SJSA1 (cell line): ENCODE measurements at regions not wholly inside any gene's neighbourhood (a gene's known extent, or its start where the extent isn't known, plus 50 kb on each side); places are given as distances from the start of the nearest gene placed in this dataset.

Experiments
- DNase-seq, 2 experiments: peaks; one replicate each; pipeline ENCODE4 v3.0.0-alpha.2; 2015 to 2020; ENCODE audit warnings: low spot score in 2 of 2, low read depth in 1 of 2
- H3K27ac ChIP-seq: fragments of 250-450 bp; sonication (Bioruptor Pico); 2 replicates; pipeline ENCODE4 v1.5.1; 2020; ENCODE audit warnings: mild to moderate bottlenecking, moderate library complexity
- H3K27me3 ChIP-seq: fragments of 250-450 bp; sonication (Bioruptor Pico); replicated peaks from 2 replicates; pipeline ENCODE4 v1.5.1; 2020; ENCODE audit warnings: mild to moderate bottlenecking, moderate library complexity
- H3K36me3 ChIP-seq: fragments of 250-450 bp; sonication (Bioruptor Pico); 2 replicates; pipeline ENCODE4 v1.5.1; 2020; ENCODE audit warnings: mild to moderate bottlenecking
- H3K4me1 ChIP-seq: fragments of 250-450 bp; sonication (Bioruptor Pico); replicated peaks from 2 replicates; pipeline ENCODE4 v1.6.1; 2021; ENCODE audit warnings: mild to moderate bottlenecking
- H3K4me3 ChIP-seq: fragments of 250-450 bp; sonication (Bioruptor Pico); 2 replicates; pipeline ENCODE4 v1.5.1; 2020; ENCODE audit warnings: mild to moderate bottlenecking
- H3K9me3 ChIP-seq: fragments of 250-450 bp; sonication (Bioruptor Pico); replicated peaks from 2 replicates; pipeline ENCODE4 v1.5.1; 2020; ENCODE audit warnings: mild to moderate bottlenecking

DNA sequence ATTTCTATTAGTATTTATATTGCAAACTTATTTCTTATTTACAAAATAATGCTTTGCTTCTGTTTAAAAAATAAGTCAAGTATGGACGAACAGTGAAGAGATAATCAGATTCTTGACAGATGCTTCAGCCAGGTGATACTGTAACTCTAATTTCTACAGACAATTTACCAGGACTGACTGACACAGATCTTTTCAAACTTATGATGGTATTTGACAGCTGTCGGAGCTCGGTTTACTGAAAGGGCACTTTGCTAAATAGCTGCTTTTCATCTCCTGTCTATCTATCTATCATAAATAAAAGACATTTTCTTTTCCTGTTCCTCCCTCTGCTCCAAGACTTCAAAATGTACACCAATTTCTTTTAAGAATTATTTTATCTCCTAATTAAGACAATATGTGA is 422.5 kb upstream of the SLC8A1 start:
- no peaks in the 10 kb centered on the region for H3K9me3 ChIP-seq

DNA sequence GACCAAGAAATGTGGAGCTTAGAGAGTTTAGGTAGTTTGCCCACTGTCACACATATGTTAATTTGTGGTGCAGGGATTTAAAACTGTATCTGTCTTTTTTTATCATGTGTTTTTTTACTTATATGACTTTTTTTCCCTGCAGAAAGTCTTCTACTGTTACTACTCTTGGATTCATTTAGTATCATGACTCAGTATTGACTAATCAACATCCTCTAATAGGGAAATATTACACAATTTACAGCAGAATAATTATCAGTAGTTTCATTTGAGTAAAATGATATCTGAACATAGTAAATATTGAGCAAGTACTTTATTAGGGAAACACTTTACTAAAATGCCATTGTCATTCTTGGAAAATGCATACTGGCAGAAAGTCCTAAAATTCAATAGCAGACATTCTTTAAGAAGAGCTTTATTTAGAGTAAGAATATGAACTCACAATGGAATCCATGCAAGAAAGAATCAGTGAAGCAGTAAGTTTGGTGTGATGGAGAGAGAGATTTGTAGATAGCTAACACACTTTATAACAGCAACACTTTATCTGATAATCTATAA is 425.9 kb upstream of the SLC8A1 start:
- H3K27me3 ChIP-seq: 0 out of 2 replicates have a peak, but pooled peaks cover 3% of the 10 kb centered on the region
- DNase-seq: no peak
- H3K27ac ChIP-seq: no peak overlapping the region
- H3K4me1 ChIP-seq: no peaks in the 10 kb centered on the region
- H3K9me3 ChIP-seq: no peaks in the 10 kb centered on the region
- H3K36me3 ChIP-seq: no peaks in the 10 kb centered on the region
- H3K4me3 ChIP-seq: no peak overlapping the region

More for the DNA sequence above, 422.5 kb upstream of the SLC8A1 start:
- Histone ChIP-seq H3K4me1 (no peaks in the 10 kb centered on the region), H3K27ac (no peak overlapping the region), H3K36me3 (no peaks in the 10 kb centered on the region), H3K4me3 (no peak overlapping the region), H3K27me3 (0 out of 2 replicates have a peak, but pooled peaks cover 3% of the 10 kb centered on the region)
- DNase-seq: no peak

DNA sequence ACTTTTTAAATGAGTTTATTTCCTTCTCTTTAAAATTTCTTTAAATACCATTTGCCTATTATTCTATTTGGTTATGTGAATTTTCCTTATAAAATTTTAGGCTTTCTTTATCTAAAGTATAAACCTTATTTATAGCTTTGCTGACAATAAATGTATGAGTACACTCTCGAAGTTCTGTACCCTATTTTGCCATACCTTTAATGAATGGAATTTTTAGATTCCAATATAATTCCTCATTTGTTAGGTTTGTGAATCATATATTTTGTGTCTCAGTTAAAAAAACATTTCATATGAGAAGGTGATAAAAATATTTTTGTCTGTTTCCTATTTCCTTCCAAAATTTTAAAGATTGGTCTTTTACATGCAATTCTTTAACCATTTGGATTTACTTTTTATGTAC is 427.4 kb upstream of the SLC8A1 start:
- no peaks in the 10 kb centered on the region for H3K36me3 ChIP-seq
- DNase-seq: no peak
- H3K4me1 ChIP-seq: no peaks in the 10 kb centered on the region

DNA sequence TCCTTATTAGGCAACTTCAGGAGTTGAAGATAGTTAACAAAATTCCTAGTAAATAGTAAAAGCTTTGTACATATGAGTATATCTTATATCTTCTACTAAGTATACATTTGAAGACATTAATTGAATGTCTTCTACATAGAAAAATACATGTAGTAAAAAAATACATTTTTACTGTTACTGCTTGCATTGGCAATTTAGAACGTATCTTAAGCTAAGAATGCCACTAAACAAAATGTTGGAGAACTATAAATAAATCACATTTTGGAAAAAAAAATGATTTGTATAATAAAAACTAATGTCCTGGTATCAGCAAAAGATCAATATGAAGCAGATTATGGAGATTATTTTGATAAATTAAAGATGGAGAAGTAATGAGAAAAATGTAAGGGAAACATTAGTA is 434.2 kb upstream of the SLC8A1 start:
- Histone ChIP-seq H3K4me3 (no peak overlapping the region), H3K9me3 (no peaks in the 10 kb centered on the region), H3K36me3 (no peaks in the 10 kb centered on the region), H3K27me3 (no peaks in the 10 kb centered on the region), H3K4me1 (no peaks in the 10 kb centered on the region), H3K27ac (no peak overlapping the region)
- no peak for DNase-seq

More for the DNA sequence above, 427.4 kb upstream of the SLC8A1 start:
- Histone ChIP-seq H3K27ac (no peak overlapping the region), H3K4me3 (no peak overlapping the region), H3K27me3 (0 out of 2 replicates have a peak, but pooled peaks cover 3% of the 10 kb centered on the region), H3K9me3 (no peaks in the 10 kb centered on the region)

DNA sequence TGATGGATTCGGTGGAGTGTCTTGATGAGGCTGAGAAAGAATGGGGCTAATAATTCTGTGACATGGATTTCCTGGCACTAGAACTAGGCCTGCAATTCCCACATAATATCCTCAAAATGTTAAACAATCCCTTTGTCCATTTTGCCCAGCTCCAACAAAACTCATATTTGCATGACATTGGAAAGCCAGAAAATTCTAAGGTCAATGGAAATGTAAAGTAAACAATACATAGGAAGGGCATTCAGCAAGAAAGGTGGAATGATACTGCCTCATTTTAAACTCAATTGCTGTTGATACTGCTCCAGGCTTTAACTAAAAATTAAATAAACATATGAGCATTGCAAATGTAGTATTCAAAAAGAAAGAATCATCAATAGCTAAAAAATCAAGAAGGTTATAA is 434.8 kb upstream of the SLC8A1 start:
- Histone ChIP-seq H3K27ac (no peak overlapping the region), H3K4me3 (no peak overlapping the region), H3K4me1 (no peaks in the 10 kb centered on the region), H3K36me3 (no peaks in the 10 kb centered on the region), H3K27me3 (no peaks in the 10 kb centered on the region), H3K9me3 (no peaks in the 10 kb centered on the region)
- no peak for DNase-seq

DNA sequence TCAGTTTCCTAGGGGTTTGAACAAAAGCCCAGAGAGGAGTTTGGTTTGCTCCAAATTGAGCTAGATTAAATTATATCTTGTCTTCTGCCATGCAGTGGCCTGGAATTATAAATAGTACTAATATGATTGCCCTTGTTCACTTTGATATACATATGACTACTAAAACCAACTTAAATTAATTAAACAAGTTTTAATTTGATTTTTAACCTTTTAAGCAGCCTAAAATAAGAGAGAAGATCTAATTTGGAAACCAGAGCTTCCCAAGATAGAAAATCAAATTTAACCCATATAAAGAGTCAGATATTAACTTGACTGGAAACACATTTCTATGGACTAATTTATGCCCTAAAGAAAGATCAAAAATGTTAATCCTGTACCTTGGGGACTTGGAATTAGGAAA is 444.5 kb upstream of the SLC8A1 start:
- Histone ChIP-seq H3K36me3 (no peaks in the 10 kb centered on the region), H3K27ac (no peak overlapping the region), H3K27me3 (peaks cover 3% of the 10 kb centered on the region; the same call in 1 of the 2 replicates), H3K4me1 (no peaks in the 10 kb centered on the region), H3K9me3 (no peaks in the 10 kb centered on the region), H3K4me3 (no peak overlapping the region)
- no peak for DNase-seq

DNA sequence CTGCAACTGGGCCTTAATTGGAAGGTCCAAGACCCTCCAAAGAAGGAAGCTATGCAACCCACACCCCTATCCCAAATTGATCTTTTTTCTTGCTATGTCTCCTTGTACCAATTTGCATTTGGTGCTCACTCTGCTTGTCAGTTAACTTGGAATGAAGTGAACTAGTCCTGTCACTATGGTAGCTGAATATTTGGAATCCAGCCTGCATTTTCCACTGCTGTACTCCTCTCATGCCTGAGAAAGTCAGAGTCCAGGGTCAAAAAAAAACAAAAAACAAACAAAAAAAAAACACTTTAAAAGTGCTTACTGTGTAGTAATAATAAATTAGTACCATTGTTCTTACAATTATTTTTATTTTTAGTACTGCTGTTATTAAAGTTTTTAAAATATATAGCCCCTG is 462.8 kb upstream of the SLC8A1 start:
- no peaks in the 10 kb centered on the region for H3K4me1 ChIP-seq
- H3K9me3 ChIP-seq: no peaks in the 10 kb centered on the region
- H3K27me3 ChIP-seq: no peaks in the 10 kb centered on the region
- no peaks in the 10 kb centered on the region for H3K36me3 ChIP-seq
- H3K27ac ChIP-seq: no peak overlapping the region
- no peak overlapping the region for H3K4me3 ChIP-seq
- no peak for DNase-seq

DNA sequence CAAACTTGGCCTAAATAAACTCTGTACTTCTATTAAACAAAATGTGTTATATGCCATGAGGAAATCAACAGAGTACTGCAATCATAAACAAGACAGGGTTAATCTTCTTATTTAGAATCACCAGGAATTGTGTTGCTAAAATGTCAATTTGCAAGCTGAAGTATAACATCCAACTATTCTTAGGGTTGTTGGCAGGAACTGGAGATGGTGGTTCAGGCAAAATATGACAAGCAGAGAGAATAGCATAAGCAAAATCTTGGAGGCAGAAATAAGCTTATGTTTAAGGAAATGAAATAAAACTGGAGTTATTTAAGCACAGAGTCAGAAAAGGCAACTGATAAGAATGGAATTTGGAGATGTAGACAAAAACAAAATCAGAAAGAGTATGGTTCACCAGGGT is 463.8 kb upstream of the SLC8A1 start:
- DNase-seq: no peak
- H3K27me3 ChIP-seq: no peaks in the 10 kb centered on the region

DNA sequence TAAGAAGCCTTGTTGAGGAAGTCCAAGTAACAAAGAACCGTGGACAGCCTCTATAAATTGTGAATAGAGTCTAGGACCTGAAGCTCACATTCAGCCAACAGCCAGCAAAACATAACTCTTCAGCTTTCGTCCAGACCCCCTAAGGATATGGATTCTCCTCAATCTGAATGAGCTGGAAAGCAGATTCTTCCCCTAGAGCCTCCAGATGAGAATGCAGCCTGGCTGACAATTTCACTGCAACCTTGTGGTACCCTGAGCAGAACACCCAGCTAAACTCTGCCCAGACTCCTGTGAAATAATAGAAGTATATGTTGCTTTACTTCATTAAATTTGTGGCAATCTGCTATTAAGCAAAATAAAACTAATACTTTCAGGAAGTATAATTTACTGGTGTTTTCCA is 483.5 kb upstream of the SLC8A1 start:
- Histone ChIP-seq H3K9me3 (no peaks in the 10 kb centered on the region), H3K27ac (no peak overlapping the region), H3K4me1 (no peaks in the 10 kb centered on the region), H3K36me3 (no peaks in the 10 kb centered on the region), H3K4me3 (no peak overlapping the region), H3K27me3 (no peaks in the 10 kb centered on the region)
- no peak for DNase-seq

More for the DNA sequence above, 463.8 kb upstream of the SLC8A1 start:
- no peak overlapping the region for H3K4me3 ChIP-seq
- H3K4me1 ChIP-seq: no peaks in the 10 kb centered on the region
- H3K27ac ChIP-seq: no peak overlapping the region
- no peaks in the 10 kb centered on the region for H3K9me3 ChIP-seq
- no peaks in the 10 kb centered on the region for H3K36me3 ChIP-seq

DNA sequence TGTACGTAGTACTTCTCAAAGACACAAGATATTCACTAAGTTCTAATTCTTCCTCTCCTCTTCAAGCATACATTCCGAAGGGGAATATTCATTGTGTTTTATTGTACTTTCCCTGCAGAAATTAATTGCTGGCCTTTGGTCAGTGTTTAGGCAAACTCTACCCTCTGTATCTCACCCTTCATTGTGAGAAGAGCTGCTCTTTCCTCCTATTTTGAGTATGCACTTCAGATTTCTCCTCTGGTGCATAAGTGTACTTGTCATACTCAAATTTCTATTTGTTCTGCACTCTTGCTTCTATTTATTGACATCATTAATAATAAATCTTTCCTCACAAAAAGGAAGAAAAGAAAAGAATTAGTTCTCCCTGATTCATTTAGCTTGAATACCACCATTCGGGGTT is 485.4 kb upstream of the SLC8A1 start:
- no peak overlapping the region for H3K27ac ChIP-seq
- DNase-seq: no peak
- no peaks in the 10 kb centered on the region for H3K27me3 ChIP-seq
- no peak overlapping the region for H3K4me3 ChIP-seq
- H3K36me3 ChIP-seq: no peaks in the 10 kb centered on the region
- H3K4me1 ChIP-seq: no peaks in the 10 kb centered on the region
- H3K9me3 ChIP-seq: no peaks in the 10 kb centered on the region

DNA sequence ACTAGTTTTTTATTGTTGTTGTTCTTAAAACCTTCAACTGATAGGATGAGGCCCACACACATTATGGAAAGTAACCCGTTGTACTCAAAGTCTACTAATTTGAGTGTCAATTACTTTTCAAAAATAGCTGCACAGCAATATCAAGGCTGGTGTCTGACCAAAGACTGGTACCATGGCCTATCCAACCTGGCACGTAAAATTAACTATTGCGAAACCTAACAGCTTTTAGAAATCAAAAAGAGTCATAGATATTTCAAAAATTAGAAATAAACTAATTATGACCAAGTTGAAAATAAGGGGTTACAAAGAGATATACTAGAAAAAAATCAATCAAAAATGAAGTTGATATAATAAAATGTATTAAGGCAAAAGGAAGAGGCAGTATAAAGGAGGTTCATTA is 501.5 kb upstream of the SLC8A1 start:
- no peak overlapping the region for H3K27ac ChIP-seq
- no peaks in the 10 kb centered on the region for H3K4me1 ChIP-seq
- no peaks in the 10 kb centered on the region for H3K36me3 ChIP-seq
- no peak overlapping the region for H3K4me3 ChIP-seq
- DNase-seq: no peak
- no peaks in the 10 kb centered on the region for H3K9me3 ChIP-seq
- H3K27me3 ChIP-seq: no peaks in the 10 kb centered on the region; the same call in 1 of the 2 replicates

DNA sequence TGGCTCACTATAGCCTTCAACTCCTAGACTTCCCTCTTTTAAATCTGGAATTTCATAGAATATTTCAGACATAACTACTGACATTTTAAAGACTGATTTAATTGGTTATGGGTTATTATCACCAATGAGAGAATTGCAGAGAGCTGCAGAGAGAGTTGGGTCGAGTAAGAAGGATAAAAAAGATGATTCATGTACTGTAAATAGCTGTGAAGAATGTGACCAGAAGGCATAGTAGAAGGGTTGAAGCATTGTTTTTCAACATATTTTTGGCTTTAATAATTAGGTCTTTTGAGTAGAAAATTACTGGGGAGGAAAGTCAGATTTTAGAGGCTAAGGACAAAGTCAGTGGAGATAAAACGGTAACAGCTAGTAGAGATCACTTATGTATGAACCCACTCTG is 503.2 kb upstream of the SLC8A1 start:
- H3K27ac ChIP-seq: no peak overlapping the region
- DNase-seq: no peak
- H3K4me1 ChIP-seq: no peaks in the 10 kb centered on the region
- no peak overlapping the region for H3K4me3 ChIP-seq
- H3K9me3 ChIP-seq: no peaks in the 10 kb centered on the region
- H3K36me3 ChIP-seq: no peaks in the 10 kb centered on the region
- no peaks in the 10 kb centered on the region; the same call in 1 of the 2 replicates for H3K27me3 ChIP-seq

DNA sequence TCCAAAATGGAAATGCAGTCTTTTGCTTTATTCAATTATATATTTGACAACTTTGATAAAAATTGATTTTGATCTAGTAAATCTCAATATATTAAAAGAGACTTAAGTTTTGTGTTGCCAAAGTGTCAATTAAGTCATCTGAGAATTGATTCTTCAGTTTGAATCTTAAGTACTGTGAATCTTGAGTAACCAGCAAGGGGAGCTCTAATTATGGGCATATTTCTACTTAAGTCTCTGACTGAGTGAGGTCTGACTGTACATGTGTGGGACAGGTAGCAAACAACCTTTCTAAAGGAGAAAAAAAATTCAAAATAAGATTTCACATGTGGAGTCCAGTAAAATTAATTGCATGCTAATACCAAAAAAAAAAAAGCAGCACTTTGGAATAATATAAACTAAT is 503.7 kb upstream of the SLC8A1 start:
- DNase-seq: no peak
- H3K36me3 ChIP-seq: no peaks in the 10 kb centered on the region

DNA sequence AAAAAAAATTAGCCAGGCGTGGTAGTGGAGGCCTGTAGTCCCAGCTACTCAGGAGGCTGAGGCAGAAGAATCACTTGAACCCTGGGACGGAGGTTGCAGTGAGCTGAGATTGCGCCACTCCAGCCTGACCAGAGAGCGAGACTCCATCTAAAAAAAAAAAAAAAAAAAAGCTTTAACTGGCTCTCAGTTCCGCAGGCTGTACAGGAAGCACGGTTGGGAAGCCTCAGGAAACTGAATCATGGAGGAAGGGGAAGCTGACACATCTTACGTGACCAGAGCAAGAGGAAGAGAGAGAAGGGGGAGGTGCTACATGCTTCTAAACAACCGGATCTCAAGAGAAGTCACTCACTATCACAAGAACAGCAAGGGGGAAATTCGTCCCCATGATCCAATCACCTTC is 505.6 kb upstream of the SLC8A1 start:
- H3K4me3 ChIP-seq: no peak overlapping the region
- H3K9me3 ChIP-seq: no peaks in the 10 kb centered on the region
- no peak overlapping the region for H3K27ac ChIP-seq
- H3K27me3 ChIP-seq: no peaks in the 10 kb centered on the region
- H3K36me3 ChIP-seq: no peaks in the 10 kb centered on the region
- H3K4me1 ChIP-seq: no peaks in the 10 kb centered on the region
- no peak for DNase-seq

More for the DNA sequence above, 503.7 kb upstream of the SLC8A1 start:
- Histone ChIP-seq H3K9me3 (no peaks in the 10 kb centered on the region), H3K27me3 (no peaks in the 10 kb centered on the region; the same call in 1 of the 2 replicates), H3K4me1 (no peaks in the 10 kb centered on the region), H3K27ac (no peak overlapping the region), H3K4me3 (no peak overlapping the region)

DNA sequence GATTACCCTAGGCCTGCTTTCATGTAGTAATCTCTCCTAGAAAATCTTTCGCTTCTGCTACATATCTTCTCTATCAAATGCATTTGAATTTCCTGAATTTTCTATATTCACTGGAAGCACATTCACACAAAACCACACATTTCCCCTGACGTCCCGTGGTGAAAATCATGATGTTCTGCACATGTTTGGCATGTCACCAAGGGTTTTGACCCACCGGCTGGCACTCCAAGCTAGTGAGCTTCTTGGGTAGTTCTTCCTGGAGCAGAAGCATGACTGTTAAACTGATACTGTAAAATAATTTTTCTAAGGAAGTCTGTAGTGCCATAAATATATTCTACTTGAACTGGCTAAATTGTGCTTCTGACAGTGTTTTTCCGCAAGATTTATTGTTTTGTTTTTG is 510.1 kb upstream of the SLC8A1 start:
- H3K4me1 ChIP-seq: no peaks in the 10 kb centered on the region
- DNase-seq: no peak

More for the DNA sequence above, 510.1 kb upstream of the SLC8A1 start:
- no peak overlapping the region for H3K27ac ChIP-seq
- no peak overlapping the region for H3K4me3 ChIP-seq
- no peaks in the 10 kb centered on the region for H3K36me3 ChIP-seq
- no peaks in the 10 kb centered on the region for H3K27me3 ChIP-seq
- no peaks in the 10 kb centered on the region for H3K9me3 ChIP-seq
